Epithelial cell of proximal tubule (primary cell): ENCODE measurements at regions not wholly inside any gene's neighbourhood (a gene's known extent, or its start where the extent isn't known, plus 50 kb on each side); places are given as distances from the start of the nearest gene placed in this dataset.

Source experiments
- DNase-seq: peaks from one replicate; pipeline ENCODE4 v3.0.0-alpha.2; 2011; ENCODE audit warnings: low read depth
- H3K4me3 ChIP-seq: 2 replicates; pipeline ENCODE4 v1.5.1; 2011; ENCODE audit warnings: low read depth, mild to moderate bottlenecking, low read length
- CTCF ChIP-seq: conservative IDR thresholded peaks from 2 replicates; pipeline ENCODE4 v1.5.1; 2012; ENCODE audit warnings: low read depth, mild to moderate bottlenecking, low read length

DNA sequence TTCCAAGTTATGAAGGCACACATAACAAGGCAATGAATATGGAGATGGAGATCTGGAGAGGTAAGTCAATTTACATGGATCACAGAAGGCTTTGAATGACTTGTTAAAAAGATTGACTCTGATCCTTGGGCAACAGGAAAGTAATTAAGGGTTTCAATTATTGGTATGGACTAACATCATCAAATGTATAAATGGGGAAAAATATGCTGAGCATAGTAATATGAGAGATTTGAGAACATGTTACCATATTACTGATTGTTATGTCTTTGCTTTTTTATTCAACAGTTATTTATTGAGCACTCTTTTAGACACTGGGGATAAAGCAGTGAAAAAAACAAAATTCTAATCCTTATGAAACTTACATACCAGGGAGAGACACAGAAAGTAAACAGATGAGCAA, 238.5 kb upstream of the ROBO1 start:
- no peak for DNase-seq
- TF ChIP-seq CTCF = no peak
- H3K4me3 ChIP-seq = no peak overlapping the region

GRCh38 chr3:80000022-80000421, 232.2 kb upstream of the ROBO1 start:
- DNase-seq = no peak
- TF ChIP-seq CTCF = no peak
- no peak overlapping the region for H3K4me3 ChIP-seq

- TF ChIP-seq CTCF = no peak
- no peak for DNase-seq
- H3K4me3 ChIP-seq = no peak overlapping the region
These were observed 226.6 kb upstream of the ROBO1 start for GRCh38 chr3:79994397-79994796.

GRCh38 chr3:79986338-79986737, 218.5 kb upstream of the ROBO1 start:
- H3K4me3 ChIP-seq = no peak overlapping the region
- TF ChIP-seq CTCF = no peak
- DNase-seq = no peak

- no peak overlapping the region for H3K4me3 ChIP-seq
- no peak for DNase-seq
- no peak for TF ChIP-seq CTCF
These were observed 218.0 kb upstream of the ROBO1 start for GRCh38 chr3:79985816-79986215.

DNA sequence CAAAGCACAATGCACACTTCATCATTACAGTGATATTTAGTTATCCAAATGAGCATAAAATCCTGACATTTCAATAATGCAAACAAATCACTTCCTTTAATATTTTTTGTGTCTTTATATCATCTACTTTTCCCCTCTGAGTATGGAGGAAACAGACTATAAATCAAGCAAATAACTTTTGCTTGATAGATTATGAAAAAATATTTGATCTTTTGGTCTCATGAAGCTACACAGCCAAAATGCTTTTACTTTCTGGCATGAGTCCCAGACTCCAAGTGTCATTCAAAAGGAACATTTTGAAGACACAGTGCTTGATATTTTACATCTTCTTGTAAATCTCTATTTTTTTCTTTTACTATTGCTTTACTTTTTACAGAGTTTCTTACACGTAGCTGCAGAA, 215.3 kb upstream of the ROBO1 start:
- DNase-seq = no peak
- no peak overlapping the region for H3K4me3 ChIP-seq
- TF ChIP-seq CTCF = no peak

- DNase-seq = no peak
- no peak overlapping the region for H3K4me3 ChIP-seq
- no peak for TF ChIP-seq CTCF
These were observed 212.2 kb upstream of the ROBO1 start for GRCh38 chr3:79979990-79980389.
